Parathyroid adenoma (tissue), 2 donors: ENCODE measurements at regions not wholly inside any gene's neighbourhood (a gene's known extent, or its start where the extent isn't known, plus 50 kb on each side); places are given as distances from the start of the nearest gene placed in this dataset.
"Not testable (repeated sequence)": the region's sequence is repeated elsewhere in the genome, so short reads cannot be mapped to it uniquely, and the experiment has no call there.

Source experiments
- H2AFZ ChIP-seq: fragments of 300-600 bp; sonication (generic); one replicate; pipeline ENCODE4 v1.7.0; 2017; ENCODE audit warnings: antibody characterized with exemption, mild to moderate bottlenecking
- H3K27ac ChIP-seq: fragments of 300-600 bp; sonication (generic); one replicate; pipeline ENCODE4 v1.7.0; 2017
- H3K27me3 ChIP-seq: fragments of 300-600 bp; sonication (generic); one replicate; pipeline ENCODE4 v1.7.0; 2017; ENCODE audit warnings: low read length; ENCODE audit not compliant: control insufficient read depth, insufficient read depth
- H3K36me3 ChIP-seq: fragments of 300-600 bp; sonication (generic); one replicate; pipeline ENCODE4 v1.7.0; 2017; ENCODE audit warnings: low read length; ENCODE audit not compliant: control insufficient read depth, insufficient read depth
- H3K4me1 ChIP-seq: fragments of 300-600 bp; sonication (generic); one replicate; pipeline ENCODE4 v1.7.0; 2017; ENCODE audit warnings: control low read depth
- H3K4me2 ChIP-seq: fragments of 300-600 bp; sonication (generic); one replicate; pipeline ENCODE4 v1.7.0; 2017; ENCODE audit warnings: low read length
- H3K4me3 ChIP-seq: fragments of 300-600 bp; sonication (generic); one replicate; pipeline ENCODE4 v1.7.0; 2017; ENCODE audit warnings: low read depth, low read length
- H3K79me2 ChIP-seq: fragments of 300-600 bp; sonication (generic); one replicate; pipeline ENCODE4 v1.7.0; 2017; ENCODE audit warnings: control low read depth
- H3K9ac ChIP-seq: fragments of 300-600 bp; sonication (generic); one replicate; pipeline ENCODE4 v1.7.0; 2017; ENCODE audit warnings: mild to moderate bottlenecking
- H3K9me3 ChIP-seq: fragments of 300-600 bp; sonication (generic); one replicate; pipeline ENCODE4 v1.7.0; 2017; ENCODE audit warnings: low read length; ENCODE audit not compliant: control insufficient read depth
- CTCF ChIP-seq: fragments of 300-600 bp; sonication (generic); IDR thresholded peaks from one replicate; pipeline ENCODE4 v1.7.0; 2017; ENCODE audit warnings: antibody characterized with exemption, mild to moderate bottlenecking
- donor health status: primary hyperparathyroidism.

- H3K27ac ChIP-seq = no peak overlapping the region
- H3K27me3 ChIP-seq = no peaks in the 10 kb centered on the region
- TF ChIP-seq CTCF = no peak
- H3K9me3 ChIP-seq = no peaks in the 10 kb centered on the region
- H3K79me2 ChIP-seq = no peaks in the 10 kb centered on the region
- peaks cover 9% of the 10 kb centered on the region for H3K4me1 ChIP-seq
- no peak overlapping the region for H3K4me3 ChIP-seq
- H3K36me3 ChIP-seq = no peaks in the 10 kb centered on the region
- no peak overlapping the region for H3K9ac ChIP-seq
- peak overlapping the region; percentile 47 for H2AFZ ChIP-seq
- H3K4me2 ChIP-seq = no peak overlapping the region
Measured at GRCh38 chr5:56733580-56733979, 81.8 kb upstream of the MAP3K1 start.

GRCh38 chr5:56732121-56732520 lies 83.2 kb upstream of the MAP3K1 start:
- no peak overlapping the region for H2AFZ ChIP-seq
- peaks cover 9% of the 10 kb centered on the region for H3K4me1 ChIP-seq
- no peaks in the 10 kb centered on the region for H3K9me3 ChIP-seq
- no peaks in the 10 kb centered on the region for H3K79me2 ChIP-seq
- no peak for TF ChIP-seq CTCF
- H3K4me3 ChIP-seq = no peak overlapping the region
- no peaks in the 10 kb centered on the region for H3K36me3 ChIP-seq
- H3K9ac ChIP-seq = no peak overlapping the region
- no peaks in the 10 kb centered on the region for H3K27me3 ChIP-seq
- no peak overlapping the region for H3K4me2 ChIP-seq
- no peak overlapping the region for H3K27ac ChIP-seq

GRCh38 chr5:56731473-56731872 lies 83.9 kb upstream of the MAP3K1 start:
- H3K27me3 ChIP-seq = not testable (repeated sequence)

GRCh38 chr5:56729488-56729887 lies 85.9 kb upstream of the MAP3K1 start:
- no peak for TF ChIP-seq CTCF
- peaks cover 6% of the 10 kb centered on the region for H3K4me1 ChIP-seq
- no peaks in the 10 kb centered on the region for H3K36me3 ChIP-seq
- H3K9me3 ChIP-seq = no peaks in the 10 kb centered on the region
- H3K9ac ChIP-seq = no peak overlapping the region
- H2AFZ ChIP-seq = no peak overlapping the region
- H3K27me3 ChIP-seq = no peaks in the 10 kb centered on the region
- no peak overlapping the region for H3K4me2 ChIP-seq
- no peak overlapping the region for H3K27ac ChIP-seq
- no peak overlapping the region for H3K4me3 ChIP-seq
- H3K79me2 ChIP-seq = no peaks in the 10 kb centered on the region

More at GRCh38 chr5:56731473-56731872, 83.9 kb upstream of the MAP3K1 start:
- H3K4me3 ChIP-seq, H3K79me2 ChIP-seq, H3K36me3 ChIP-seq, H3K9me3 ChIP-seq, H3K9ac ChIP-seq, H3K4me1 ChIP-seq, H3K4me2 ChIP-seq, H2AFZ ChIP-seq, H3K27ac ChIP-seq: not testable (repeated sequence)

GRCh38 chr5:56725711-56726411 lies 89.5 kb upstream of the MAP3K1 start:
- Histone ChIP-seq H3K36me3 (no peaks in the 10 kb centered on the region), H3K9me3 (no peaks in the 10 kb centered on the region), H3K4me3 (no peak overlapping the region), H2AFZ (peak overlapping the region; percentile 69), H3K27me3 (no peaks in the 10 kb centered on the region), H3K4me1 (no peaks in the 10 kb centered on the region), H3K27ac (no peak overlapping the region), H3K4me2 (no peak overlapping the region), H3K79me2 (no peaks in the 10 kb centered on the region), H3K9ac (no peak overlapping the region)
- no peak for TF ChIP-seq CTCF

GRCh38 chr5:56724857-56725256 lies 90.5 kb upstream of the MAP3K1 start:
- not testable (repeated sequence) for H3K4me2 ChIP-seq, H3K9me3 ChIP-seq, H3K4me1 ChIP-seq, H3K4me3 ChIP-seq, H3K79me2 ChIP-seq, H3K27ac ChIP-seq, H3K36me3 ChIP-seq, H3K27me3 ChIP-seq, H2AFZ ChIP-seq, H3K9ac ChIP-seq
